IPS-11a (cell line): ENCODE measurements at regions not wholly inside any gene's neighbourhood (a gene's known extent, or its start where the extent isn't known, plus 50 kb on each side); places are given as distances from the start of the nearest gene placed in this dataset.

Source experiments
- H3K4me3 ChIP-seq: one replicate; pipeline ENCODE4 v1.5.1; 2013; ENCODE audit warnings: low read depth, low read length, control low read depth

- H3K4me3 ChIP-seq, result no peak overlapping the region
These were observed 236.8 kb downstream of the ACTL7B start for GRCh38 chr9:108618906-108619550.

- no peak overlapping the region for H3K4me3 ChIP-seq
These were observed 238.1 kb downstream of the ACTL7B start for GRCh38 chr9:108617676-108618075.

- H3K4me3 ChIP-seq, result no peak overlapping the region
These were observed 240.6 kb downstream of the ACTL7B start for GRCh38 chr9:108615152-108615551.

- H3K4me3 ChIP-seq, result no peak overlapping the region
These were observed 243.3 kb downstream of the ACTL7B start for GRCh38 chr9:108612513-108612912.

- no peak overlapping the region for H3K4me3 ChIP-seq
These were observed 245.9 kb downstream of the ACTL7B start for GRCh38 chr9:108609897-108610253.

GRCh38 chr9:108609227-108609896 lies 246.4 kb downstream of the ACTL7B start:
- H3K4me3 ChIP-seq, result no peak overlapping the region

- H3K4me3 ChIP-seq, result no peak overlapping the region
These were observed 248.2 kb downstream of the ACTL7B start for GRCh38 chr9:108607607-108608006.

- H3K4me3 ChIP-seq, result no peak overlapping the region
These were observed 249.4 kb downstream of the ACTL7B start for GRCh38 chr9:108606401-108606800.

- no peak overlapping the region for H3K4me3 ChIP-seq
These were observed 252.6 kb downstream of the ACTL7B start for GRCh38 chr9:108603141-108603540.

GRCh38 chr9:108600896-108601295 lies 254.9 kb downstream of the ACTL7B start:
- no peak overlapping the region for H3K4me3 ChIP-seq

GRCh38 chr9:108599571-108599970 lies 256.2 kb downstream of the ACTL7B start:
- no peak overlapping the region for H3K4me3 ChIP-seq

- no peak overlapping the region for H3K4me3 ChIP-seq
These were observed 264.7 kb downstream of the ACTL7B start for GRCh38 chr9:108591121-108591520.

GRCh38 chr9:108588246-108588645 lies 267.5 kb downstream of the ACTL7B start:
- no peak overlapping the region for H3K4me3 ChIP-seq

GRCh38 chr9:108586471-108587139 lies 269.2 kb downstream of the ACTL7B start:
- H3K4me3 ChIP-seq, result no peak overlapping the region

GRCh38 chr9:108584860-108585259 lies 270.9 kb downstream of the ACTL7B start:
- H3K4me3 ChIP-seq, result no peak overlapping the region

- H3K4me3 ChIP-seq, result no peak overlapping the region
These were observed 273.1 kb downstream of the ACTL7B start for GRCh38 chr9:108582726-108583125.

GRCh38 chr9:108579757-108580439 lies 275.9 kb downstream of the ACTL7B start:
- H3K4me3 ChIP-seq, result no peak overlapping the region

GRCh38 chr9:108575276-108575675 lies 280.5 kb downstream of the ACTL7B start:
- no peak overlapping the region for H3K4me3 ChIP-seq

GRCh38 chr9:108569624-108570023 lies 286.2 kb downstream of the ACTL7B start:
- H3K4me3 ChIP-seq, result no peak overlapping the region

GRCh38 chr9:108568093-108568492 lies 287.7 kb downstream of the ACTL7B start:
- no peak overlapping the region for H3K4me3 ChIP-seq

- no peak overlapping the region for H3K4me3 ChIP-seq
These were observed 288.2 kb downstream of the ACTL7B start for GRCh38 chr9:108567571-108567970.
